Lower lobe of right lung (tissue), 2 donors: ENCODE measurements at regions not wholly inside any gene's neighbourhood (a gene's known extent, or its start where the extent isn't known, plus 50 kb on each side); places are given as distances from the start of the nearest gene placed in this dataset.

Experiments used
- ATAC-seq, 2 donors: fragments of 200-7000 bp; cut with Tn5 transposase; one replicate each; pipeline ENCODE4 v1.9.1; 2020 to 2022; ENCODE audit warnings: mild to moderate bottlenecking in 2 of 2, moderate library complexity in 2 of 2
- DNase-seq: peaks from one replicate; pipeline ENCODE4 v3.0.0-alpha.2; 2020
- H3K27ac ChIP-seq: fragments of 200-600 bp; one replicate; pipeline ENCODE4 v1.8.0; 2022
- H3K27me3 ChIP-seq: fragments of 200-600 bp; one replicate; pipeline ENCODE4 v1.8.0; 2022; ENCODE audit warnings: low read depth
- H3K36me3 ChIP-seq: fragments of 200-600 bp; one replicate; pipeline ENCODE4 v1.8.0; 2022; ENCODE audit warnings: mild to moderate bottlenecking
- H3K4me1 ChIP-seq: fragments of 200-600 bp; one replicate; pipeline ENCODE4 v1.8.0; 2022
- H3K4me3 ChIP-seq: fragments of 200-600 bp; one replicate; pipeline ENCODE4 v1.8.0; 2022; ENCODE audit warnings: mild to moderate bottlenecking
- H3K9me3 ChIP-seq: fragments of 200-600 bp; one replicate; pipeline ENCODE4 v1.8.0; 2022
- CTCF ChIP-seq: fragments of 200-600 bp; IDR thresholded peaks from one replicate; pipeline ENCODE4 v1.8.0; 2022; ENCODE audit warnings: antibody characterized with exemption, mild to moderate bottlenecking
- intact Hi-C: fragments of 100-400 bp; cut with DNase I; formaldehyde crosslinking; loops from one replicate; pipeline ENCODE4 v1.11.0; 2022
- donor health status: DM: no; HTN: yes; CAD: no; lungs with severe emphysema.

- H3K36me3 ChIP-seq, result no peaks in the 10 kb centered on the region
- H3K9me3 ChIP-seq, result no peaks in the 10 kb centered on the region
Measured at GRCh38 chr20:24831232-24831631, 117.8 kb upstream of the CST7 start.

GRCh38 chr20:24832518-24832917, 116.6 kb upstream of the CST7 start:
- Histone ChIP-seq H3K27ac (no peak overlapping the region), H3K4me1 (no peaks in the 10 kb centered on the region), H3K27me3 (no peaks in the 10 kb centered on the region), H3K36me3 (no peaks in the 10 kb centered on the region), H3K4me3 (no peak overlapping the region), H3K9me3 (no peaks in the 10 kb centered on the region)
- intact Hi-C loops, result no loop called here
- ATAC-seq (no peak), DNase-seq (no peak)
- no peak for TF ChIP-seq CTCF

More at GRCh38 chr20:24831232-24831631, 117.8 kb upstream of the CST7 start:
- Histone ChIP-seq H3K27me3 (no peaks in the 10 kb centered on the region), H3K27ac (no peak overlapping the region), H3K4me1 (no peaks in the 10 kb centered on the region), H3K4me3 (no peak overlapping the region)
- intact Hi-C loops, result no loop called here
- no peak for ATAC-seq
- TF ChIP-seq CTCF, result no peak
- no peak for DNase-seq

- Histone ChIP-seq H3K27ac (no peak overlapping the region), H3K36me3 (no peaks in the 10 kb centered on the region), H3K4me1 (no peaks in the 10 kb centered on the region), H3K27me3 (no peaks in the 10 kb centered on the region), H3K4me3 (no peak overlapping the region), H3K9me3 (no peaks in the 10 kb centered on the region)
- ATAC-seq (no peak), DNase-seq (no peak)
- intact Hi-C loops, result no loop called here
- no peak for TF ChIP-seq CTCF
Measured at GRCh38 chr20:24833592-24833991, 115.5 kb upstream of the CST7 start.

- no peak overlapping the region for H3K4me3 ChIP-seq
- intact Hi-C loops, result no loop called here
- no peaks in the 10 kb centered on the region for H3K4me1 ChIP-seq
- no peak for ATAC-seq
- no peaks in the 10 kb centered on the region for H3K27me3 ChIP-seq
- no peak for DNase-seq
- H3K27ac ChIP-seq, result no peak overlapping the region
- H3K36me3 ChIP-seq, result no peaks in the 10 kb centered on the region
- TF ChIP-seq CTCF, result no peak
- H3K9me3 ChIP-seq, result no peaks in the 10 kb centered on the region
Measured at GRCh38 chr20:24834310-24834709, 114.8 kb upstream of the CST7 start.

GRCh38 chr20:24835195-24835594, 113.9 kb upstream of the CST7 start:
- Histone ChIP-seq H3K9me3 (no peaks in the 10 kb centered on the region), H3K4me1 (no peaks in the 10 kb centered on the region), H3K27me3 (no peaks in the 10 kb centered on the region), H3K4me3 (no peak overlapping the region), H3K27ac (no peak overlapping the region), H3K36me3 (no peaks in the 10 kb centered on the region)
- DNase-seq (no peak), ATAC-seq (no peak)
- no peak for TF ChIP-seq CTCF
- intact Hi-C loops, result no loop called here

- no peak overlapping the region for H3K27ac ChIP-seq
- H3K9me3 ChIP-seq, result no peaks in the 10 kb centered on the region
- H3K4me3 ChIP-seq, result no peak overlapping the region
- ATAC-seq (peak in 1 of 2 donors; percentile 34), DNase-seq (no peak)
- no peaks in the 10 kb centered on the region for H3K4me1 ChIP-seq
- intact Hi-C loops, result no loop called here
- no peaks in the 10 kb centered on the region for H3K36me3 ChIP-seq
- no peak for TF ChIP-seq CTCF
- H3K27me3 ChIP-seq, result no peaks in the 10 kb centered on the region
Measured at GRCh38 chr20:24836041-24836533, 113.0 kb upstream of the CST7 start.
